T1000 (cell line): ENCODE measurements at regions not wholly inside any gene's neighbourhood (a gene's known extent, or its start where the extent isn't known, plus 50 kb on each side); places are given as distances from the start of the nearest gene placed in this dataset.

ENCODE experiments used
- DNase-seq: peaks from one replicate; lab custom pipeline; 2025; ENCODE audit warnings: mixed read lengths; lab: John Stamatoyannopoulos, UW

- no peak for DNase-seq
Measured at GRCh38 chr7:42492920-42493319, 255.9 kb upstream of the GLI3 start.

DNA sequence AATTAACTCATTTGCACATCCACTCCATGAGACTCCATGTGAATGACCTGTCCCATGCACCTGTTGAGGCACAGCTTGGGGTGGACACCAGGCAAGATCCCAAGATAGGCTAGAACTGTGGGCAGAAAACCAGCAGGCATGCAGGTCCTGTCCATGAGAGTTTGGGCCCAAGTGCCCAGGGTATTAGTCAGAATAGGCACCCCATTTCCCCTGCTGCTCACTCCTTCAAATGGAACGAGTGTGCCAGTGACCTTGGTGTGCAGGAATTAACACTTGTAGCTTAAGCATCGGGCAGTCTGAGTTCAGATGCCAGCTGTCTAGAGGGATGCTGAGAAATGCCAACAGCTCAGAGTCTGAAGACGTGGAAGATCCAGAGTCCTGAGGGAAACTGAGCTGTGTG, 254.1 kb upstream of the GLI3 start:
- no peak for DNase-seq

- no peak for DNase-seq
Measured at GRCh38 chr7:42489299-42489698, 252.3 kb upstream of the GLI3 start.

DNA sequence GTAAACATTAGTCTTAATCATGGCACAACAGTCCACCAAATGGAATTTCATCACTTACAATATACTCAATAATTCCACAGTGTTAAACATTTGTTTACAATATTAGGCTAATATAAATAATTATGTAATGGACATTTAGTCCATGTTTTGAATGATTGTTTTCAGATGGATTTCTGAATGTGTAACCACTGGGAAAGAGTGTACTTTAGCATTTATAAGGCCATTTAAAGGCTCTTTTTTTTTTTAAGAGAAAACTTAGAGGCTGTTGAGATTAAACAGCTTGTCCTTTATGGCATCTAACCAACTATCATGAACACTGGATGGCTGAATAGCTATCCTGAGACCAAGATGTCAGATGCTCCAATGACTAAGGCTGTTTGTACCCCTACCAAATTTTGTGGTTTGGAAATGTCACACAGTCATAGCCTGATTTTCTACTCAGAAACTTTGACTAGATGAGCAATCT, 248.3 kb upstream of the GLI3 start:
- DNase-seq = no peak

DNA sequence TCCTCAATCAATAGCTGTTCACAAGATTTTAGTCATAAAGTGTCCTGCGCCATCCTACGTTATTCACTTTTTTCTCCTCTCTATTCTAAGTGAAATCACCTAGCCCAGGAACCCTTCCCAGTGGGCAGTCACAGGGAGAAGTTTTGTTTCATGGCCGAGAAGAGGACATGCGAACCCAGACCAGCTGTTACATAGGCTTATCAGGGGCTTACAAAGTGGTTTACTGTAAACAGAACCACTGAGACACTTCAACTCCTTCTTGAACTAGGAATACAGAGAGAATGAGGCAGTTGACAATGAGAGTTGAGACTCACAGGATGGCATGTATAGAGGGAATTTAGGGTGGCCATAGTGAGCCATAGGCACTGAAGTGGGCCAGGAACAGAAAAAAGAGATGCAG, 246.9 kb upstream of the GLI3 start:
- DNase-seq = no peak

- DNase-seq = no peak
Measured at GRCh38 chr7:42479816-42480633, 243.0 kb upstream of the GLI3 start.

GRCh38 chr7:42479452-42479815, 242.4 kb upstream of the GLI3 start:
- no peak for DNase-seq

DNA sequence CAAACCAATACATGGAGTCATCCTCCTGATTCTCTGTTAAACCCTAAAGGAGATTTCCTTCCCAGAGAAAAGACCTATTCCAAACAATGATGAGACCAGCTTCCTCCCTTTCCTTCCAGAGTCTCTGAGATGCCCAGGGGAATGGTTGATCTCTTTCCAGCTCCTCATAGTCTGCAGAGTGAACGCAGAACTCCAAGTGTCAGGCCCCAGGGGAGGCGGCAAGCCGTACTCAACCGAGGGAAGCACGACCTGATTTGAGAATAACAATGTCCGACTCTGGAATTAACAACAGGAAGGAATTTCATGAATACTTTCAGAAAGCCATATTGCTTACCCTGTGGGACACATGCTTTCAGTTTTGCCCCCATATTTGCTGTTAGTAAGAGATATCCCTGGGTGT, 241.7 kb upstream of the GLI3 start:
- no peak for DNase-seq

DNA sequence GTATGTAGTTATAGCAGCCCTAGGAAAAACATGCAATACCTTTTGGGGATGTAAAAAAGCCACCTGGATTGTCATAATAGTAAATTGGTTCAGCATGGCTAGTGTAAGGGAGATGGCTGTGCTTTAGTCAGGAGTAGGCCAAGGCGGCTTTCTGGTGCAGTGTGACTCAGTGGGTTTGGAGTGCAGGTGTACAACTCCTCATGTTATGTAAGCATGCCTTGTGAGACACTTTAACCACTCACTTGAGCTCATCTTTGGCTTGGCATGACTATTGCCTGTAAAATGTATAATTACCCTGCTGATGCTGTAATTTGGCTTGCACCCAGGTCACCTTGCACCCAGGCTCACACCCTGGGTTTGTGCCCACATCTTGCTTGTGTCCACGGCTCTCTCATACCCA, 239.2 kb upstream of the GLI3 start:
- DNase-seq = no peak

DNA sequence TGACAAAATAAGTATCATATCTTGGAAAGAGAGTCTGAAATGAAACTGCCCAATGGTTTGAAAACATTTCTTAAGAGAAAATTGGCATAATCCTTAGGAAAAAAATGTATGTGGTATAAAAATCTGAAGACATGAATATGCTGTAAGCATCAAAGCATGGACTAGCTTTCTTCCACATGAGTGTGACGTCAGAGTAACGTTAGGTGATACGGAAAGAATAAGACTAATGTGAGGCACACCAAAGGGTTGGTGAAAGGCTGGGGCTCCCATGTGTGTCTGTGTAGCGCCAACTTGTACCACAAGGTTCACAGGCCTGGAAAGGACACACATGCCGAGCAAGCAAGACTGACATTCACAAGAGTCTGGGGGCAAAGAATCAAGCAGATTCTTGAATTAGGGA, 238.1 kb upstream of the GLI3 start:
- no peak for DNase-seq

- DNase-seq = no peak
Measured at GRCh38 chr7:42473099-42473498, 236.1 kb upstream of the GLI3 start.

DNA sequence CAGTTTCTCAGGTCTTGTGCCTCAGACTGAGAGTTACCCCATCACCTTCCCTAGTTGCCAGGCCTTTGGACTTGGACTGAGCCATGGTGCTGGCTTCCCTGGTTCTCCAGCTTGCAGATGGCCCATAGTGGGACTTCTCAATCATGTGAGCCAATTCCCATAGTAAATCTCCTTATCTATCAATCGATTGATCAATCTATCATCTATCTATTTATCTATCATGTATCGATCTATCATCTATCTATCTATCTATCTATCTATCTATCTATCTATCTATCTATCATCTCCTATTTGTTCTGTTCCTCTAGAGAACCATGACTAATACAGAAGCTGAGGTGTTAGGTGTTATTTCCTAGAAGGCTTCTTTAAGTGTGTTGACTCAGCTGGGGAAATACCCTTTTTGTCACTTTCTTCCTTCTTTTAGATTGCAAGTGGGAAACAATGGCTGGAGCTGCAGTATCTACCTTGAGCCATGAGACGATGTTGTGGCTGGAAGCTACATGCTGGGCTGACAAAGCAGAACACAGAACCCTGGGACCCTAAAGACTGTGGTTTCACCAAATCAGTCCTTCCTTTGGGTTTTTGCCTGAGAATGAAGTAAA, 234.7 kb upstream of the GLI3 start:
- DNase-seq = no peak

GRCh38 chr7:42469341-42469740, 232.3 kb upstream of the GLI3 start:
- DNase-seq = no peak

DNA sequence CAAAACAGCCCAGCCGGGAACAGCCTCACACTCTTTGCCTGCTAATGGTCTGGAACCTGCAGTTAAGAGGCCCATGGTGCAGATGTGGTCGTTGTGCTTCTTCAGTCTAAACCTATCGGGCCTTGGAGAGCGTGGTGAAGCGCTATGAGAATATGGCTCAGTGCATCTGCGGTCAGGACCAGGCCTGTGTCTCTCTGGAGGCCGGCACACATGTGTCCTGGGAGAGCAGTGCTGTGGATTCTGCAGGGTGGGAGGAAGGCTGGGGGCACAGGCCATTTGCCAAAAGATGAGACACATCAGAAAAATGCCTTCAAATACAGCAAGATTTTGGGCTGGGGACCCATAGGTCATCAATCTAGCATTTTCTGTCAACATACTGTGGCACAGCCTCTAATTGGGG, 231.5 kb upstream of the GLI3 start:
- no peak for DNase-seq

GRCh38 chr7:42461537-42461936, 224.5 kb upstream of the GLI3 start:
- no peak for DNase-seq

GRCh38 chr7:42460933-42461332, 223.9 kb upstream of the GLI3 start:
- no peak for DNase-seq

- DNase-seq = no peak
Measured at GRCh38 chr7:42460148-42460547, 223.1 kb upstream of the GLI3 start.

- DNase-seq = no peak
Measured at GRCh38 chr7:42457663-42458062, 220.7 kb upstream of the GLI3 start.

DNA sequence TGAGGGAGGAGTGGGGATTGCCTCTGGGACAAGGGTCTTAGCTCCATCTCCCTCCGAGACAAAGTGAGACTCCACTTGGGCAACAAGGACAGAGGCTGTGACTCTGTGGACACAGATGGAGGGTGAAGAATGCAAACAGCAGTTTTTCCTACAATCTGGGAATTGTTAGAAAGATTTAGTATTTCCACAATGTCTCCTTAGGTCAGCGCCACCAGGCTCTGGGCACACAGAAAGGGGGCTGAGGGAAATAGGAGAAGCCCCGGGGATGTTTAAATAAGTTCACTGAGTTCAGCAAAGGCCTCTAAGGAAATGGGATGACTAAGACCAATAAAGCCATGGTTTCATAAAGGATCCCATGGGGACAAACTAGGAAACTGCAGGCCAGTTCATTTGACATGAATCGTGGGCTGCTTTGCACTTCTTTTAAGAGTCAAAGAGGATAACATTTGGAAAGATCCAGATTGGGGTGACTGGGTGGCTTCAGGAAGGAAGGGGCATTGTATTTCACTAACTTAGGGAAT, 219.8 kb upstream of the GLI3 start:
- no peak for DNase-seq

GRCh38 chr7:42456267-42456666, 219.3 kb upstream of the GLI3 start:
- no peak for DNase-seq

DNA sequence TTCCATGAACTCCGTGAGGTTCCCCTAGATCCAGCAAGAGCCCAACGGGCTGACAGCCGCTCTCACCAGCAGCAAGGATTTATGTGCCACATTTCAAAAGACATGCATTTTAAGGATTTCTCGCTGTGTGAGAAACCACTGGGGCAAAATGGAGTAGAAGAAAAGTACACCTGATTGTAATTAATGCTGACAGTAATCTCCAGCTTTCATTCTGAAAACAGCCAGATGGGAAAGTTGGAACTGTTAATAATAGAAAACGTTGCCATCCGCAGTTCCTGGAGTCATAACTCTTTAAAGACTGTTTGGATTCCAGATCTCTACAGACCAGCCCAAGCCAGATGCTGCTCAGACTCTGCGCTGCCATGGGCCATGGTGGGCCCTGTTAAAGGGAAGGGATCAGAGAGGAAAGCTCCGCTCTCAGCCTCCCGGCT, 216.9 kb upstream of the GLI3 start:
- DNase-seq = no peak

- DNase-seq = no peak
Measured at GRCh38 chr7:42452356-42452755, 215.3 kb upstream of the GLI3 start.

GRCh38 chr7:42449431-42449830, 212.4 kb upstream of the GLI3 start:
- no peak for DNase-seq

DNA sequence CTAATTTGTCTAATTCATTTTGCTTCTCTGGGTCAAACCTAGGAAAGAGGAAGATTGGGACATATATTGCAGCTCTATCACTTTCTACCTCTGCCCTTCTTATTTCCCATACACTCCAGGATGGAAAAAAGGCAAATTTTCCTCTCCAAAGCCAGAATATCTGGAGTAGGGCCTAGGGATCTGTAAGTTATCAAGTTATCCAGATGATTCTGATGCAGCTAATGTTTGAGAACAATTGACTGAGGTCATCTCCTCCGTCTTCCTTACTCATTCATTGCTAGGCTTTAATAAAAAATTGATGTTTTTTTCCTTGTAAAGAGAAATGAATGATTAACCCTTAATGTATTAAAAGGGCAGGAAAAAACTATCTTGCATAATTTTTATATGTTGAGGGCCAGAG, 211.9 kb upstream of the GLI3 start:
- DNase-seq = no peak
